ENCODE measurements at regions not wholly inside any gene's neighbourhood (a gene's known extent, or its start where the extent isn't known, plus 50 kb on each side); places are given as distances from the start of the nearest gene placed in this dataset.

DNA sequence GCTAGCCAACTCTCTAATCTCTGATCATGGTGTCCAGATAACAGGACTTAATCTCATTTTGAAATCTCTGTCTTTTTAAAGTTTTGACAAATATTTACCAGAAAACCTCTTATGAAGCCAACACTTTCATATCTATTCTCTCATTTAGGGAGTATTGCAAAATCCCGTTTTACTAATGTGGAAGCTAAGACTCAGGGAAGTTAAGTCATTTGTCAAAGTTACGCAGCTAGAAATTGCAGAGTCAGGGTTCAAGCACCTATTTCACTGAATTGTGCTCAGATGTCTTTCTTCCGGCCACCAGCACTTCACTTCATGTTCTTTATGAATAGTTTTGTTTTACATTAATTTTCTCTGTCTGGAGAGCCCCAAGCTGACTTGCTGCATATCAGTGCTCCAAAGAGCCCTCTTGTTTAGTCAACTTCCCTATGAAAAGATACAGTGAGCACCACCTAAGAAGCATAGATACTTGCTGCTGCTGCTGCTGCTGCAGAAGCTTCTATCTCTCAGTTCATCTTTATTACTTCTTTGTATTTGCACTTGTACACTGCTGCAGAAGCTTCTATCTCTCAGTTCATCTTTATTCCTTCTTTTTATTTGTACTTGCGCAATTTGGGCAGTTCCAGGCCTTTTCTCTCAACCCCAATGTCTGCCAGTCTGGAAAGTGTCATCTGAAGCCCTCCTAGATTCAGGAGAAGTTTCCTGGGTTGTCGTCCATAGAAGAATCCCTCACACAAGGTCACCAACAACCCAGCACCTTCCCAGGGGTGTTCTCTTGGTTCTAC lies 329.7 kb downstream of the MAFB start:
- no peak for DNase-seq

DNA sequence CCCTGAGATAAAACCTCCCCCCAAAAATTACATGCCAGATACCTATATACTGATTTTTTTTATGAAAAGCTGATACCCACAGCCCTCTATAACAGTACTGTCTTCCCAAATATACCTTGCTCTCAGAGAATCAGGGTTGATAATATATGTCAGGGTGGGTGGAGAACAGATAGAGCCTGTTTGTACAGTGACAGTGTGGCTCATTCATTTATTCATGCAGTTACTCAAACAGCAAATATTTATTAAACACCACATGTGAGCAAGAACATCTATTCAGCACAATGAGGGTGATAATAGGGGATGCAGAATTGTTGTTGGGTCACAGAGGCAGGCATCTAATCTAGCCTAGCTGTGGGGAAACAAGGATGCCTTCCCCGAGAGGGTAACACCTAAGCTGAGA lies 334.2 kb downstream of the MAFB start:
- DNase-seq: no peak

DNA sequence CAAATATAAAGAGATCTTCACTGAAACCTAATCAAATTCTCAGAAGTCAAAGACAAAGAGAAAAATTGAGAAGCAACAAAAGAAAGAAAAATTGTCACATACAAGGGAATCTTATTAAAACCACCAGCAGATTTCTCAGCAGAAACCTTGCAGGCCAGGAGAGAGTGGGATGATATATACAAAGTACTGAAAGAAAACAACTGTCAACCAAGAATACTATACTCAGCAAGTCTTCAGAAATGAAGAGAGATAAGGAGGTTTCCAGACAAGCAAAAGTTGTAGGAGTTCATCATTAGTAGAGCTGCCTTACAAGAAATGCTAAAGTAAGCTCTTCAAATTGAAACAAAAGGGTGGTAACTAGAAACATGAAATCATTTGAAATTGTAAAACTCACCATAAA lies 345.6 kb downstream of the MAFB start:
- DNase-seq: no peak

DNA sequence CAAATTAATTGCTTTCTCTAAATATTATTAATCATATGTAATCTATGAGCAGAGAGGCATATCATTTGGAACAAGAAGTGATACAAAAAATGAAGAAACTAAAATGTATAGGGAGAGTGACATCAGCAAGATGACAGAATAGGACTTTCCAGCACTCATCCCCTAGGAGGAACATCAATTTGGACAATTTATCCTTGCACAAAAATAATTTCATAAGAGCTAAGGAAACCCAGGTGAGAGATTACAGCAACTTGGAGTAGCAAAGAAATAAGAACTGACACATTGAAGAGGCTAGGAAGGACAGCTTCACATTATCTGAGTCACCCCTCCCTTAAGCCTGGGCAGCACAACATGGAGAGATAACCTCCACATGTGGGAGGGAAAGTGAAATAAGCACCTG lies 347.5 kb downstream of the MAFB start:
- DNase-seq: no peak

DNA sequence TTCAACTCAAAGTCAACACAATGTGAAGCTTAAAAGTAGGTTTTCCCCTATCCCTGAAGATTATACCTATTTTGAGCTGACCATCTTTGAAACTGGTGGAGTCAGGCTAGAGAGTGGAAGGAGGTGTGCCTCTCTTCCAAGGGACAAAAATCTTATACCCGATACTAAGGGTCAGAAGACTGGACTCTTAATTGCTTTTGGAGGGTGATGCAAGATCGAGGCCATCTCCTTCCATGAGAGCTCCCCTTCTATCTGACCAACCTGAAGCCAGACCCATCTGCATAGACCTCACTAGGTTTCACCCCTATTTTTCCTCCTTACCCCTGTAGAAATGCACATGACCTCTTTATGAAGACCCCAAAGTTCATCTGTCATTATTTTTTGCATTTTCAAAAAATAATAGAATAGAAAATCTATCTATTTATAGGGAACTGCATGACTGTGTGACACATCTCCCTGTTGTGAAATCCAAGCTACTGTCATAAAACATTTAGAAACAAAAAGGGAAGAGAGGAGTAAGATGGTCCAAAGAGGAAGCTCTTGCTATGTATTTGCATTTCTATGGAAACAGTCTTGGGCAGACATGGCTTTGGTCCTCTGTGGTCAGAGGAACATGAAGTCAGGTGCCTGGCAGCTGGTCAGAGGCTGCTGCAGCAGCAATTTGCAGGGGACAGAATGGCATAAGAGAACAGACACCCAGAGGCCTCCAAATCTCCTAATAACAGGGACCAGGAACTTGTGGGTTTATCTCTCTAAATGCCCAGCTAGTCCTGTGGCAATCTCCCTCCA lies 349.2 kb downstream of the MAFB start:
- no peak for DNase-seq

DNA sequence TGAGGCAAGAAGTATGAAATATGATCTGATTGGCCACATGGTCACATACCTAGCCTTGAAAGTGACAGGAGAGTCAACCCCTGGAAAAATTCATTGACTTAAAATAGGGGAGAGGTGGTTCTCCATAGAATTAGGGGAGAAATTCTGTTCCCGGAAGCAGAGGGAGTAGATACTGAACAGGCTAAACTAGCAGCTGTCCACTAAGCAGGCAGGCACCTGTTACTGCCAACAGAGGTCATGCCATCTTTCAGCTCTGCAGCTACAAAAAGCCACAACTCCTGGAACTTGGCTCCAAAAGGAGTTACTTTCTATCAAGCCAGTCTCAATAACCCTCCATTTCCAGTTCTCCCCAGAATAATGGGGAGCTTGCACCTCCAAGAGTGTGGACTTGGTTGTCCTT lies 352.5 kb downstream of the MAFB start:
- DNase-seq: no peak

DNA sequence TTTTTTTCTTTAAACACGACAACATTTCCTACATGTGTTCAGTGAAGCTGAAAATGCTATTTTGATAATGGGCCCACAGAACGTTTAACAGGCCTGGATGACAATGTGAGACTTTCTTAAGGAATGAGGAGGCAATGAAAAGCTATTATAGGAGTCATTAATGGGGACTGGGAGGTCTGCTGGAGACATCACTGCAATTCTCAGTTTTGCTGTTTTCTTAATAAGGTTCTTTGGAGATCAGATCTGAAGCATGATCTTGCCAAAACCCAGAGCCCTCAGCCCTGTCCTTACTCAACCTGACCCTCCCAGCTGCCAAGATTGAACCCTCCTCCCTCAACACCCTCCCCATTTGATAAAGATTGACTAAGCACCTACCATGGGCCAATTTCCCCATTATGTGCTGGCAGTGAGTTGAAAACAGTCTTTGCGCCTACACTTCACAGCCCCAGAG lies 353.1 kb downstream of the MAFB start:
- no peak for DNase-seq

DNA sequence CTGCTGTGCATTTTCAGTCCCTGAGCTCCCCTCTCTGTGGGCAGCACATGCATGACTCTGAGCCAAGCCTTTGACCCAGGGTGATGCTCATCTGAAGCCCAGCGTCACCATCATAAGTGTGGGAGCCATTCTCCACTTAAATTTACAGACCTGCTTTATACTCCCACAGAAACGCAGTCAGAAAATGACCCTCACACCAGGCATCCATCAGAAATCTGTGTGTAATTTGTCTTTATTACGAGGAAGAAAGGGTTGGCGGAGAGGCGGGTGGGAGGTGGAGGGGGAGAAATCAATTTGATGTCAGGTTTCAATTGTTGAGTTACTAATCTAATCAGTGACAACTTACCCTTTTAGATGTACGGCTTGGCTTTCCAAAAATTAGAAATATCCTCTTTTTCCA lies 353.6 kb downstream of the MAFB start:
- no peak for DNase-seq

DNA sequence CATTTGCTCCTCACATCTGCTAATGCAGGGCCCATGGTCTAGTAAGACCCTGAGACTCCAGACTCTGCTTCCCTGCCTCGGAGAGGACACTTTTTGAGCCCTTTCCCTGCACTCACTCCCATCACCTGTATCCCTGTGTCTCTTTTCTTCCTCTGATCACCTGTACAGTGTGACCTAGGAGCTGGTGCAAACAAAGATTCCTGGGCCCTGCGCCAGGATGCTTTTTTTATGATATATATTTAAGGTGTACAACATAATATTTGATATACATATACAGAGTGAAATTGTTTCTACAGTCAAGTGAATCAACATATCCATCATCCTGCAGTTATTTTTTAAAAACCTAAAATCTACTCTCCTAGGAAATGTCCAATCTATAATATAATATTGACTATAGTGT lies 355.4 kb downstream of the MAFB start:
- DNase-seq: no peak

DNA sequence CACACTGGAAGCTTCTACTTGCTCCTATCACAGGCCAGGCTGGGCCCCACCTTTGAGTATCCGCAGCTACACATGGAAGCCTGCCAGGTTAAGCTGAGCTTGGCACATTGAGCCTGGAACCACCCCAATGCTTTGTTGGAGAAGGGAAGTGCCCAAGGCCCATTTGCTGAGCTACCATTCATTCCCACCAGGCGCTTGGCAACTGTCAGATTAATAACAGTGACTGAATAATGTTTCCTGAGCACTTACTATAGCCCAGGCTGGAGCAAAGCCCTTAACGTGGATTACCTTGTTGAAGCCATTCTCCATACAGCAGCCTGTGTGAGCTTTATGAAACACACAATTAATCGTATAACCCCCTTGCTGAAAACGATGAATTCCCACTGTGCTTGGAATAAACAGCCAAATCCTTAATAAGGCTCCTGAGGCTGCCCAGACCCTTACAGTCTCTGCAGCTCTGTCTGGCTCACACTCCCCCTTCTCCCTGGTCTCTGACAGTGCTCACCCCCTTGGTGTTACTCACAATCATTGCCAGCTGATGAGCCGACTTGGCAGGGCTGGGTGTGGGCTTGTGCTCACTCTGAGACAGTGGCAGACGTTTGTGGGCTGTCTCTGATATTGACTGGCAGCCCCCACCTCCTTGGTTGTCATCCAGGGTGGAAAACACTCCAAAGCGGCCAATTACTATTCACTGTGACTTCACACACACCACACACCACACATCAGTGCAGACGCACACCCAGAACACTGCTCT lies 357.1 kb downstream of the MAFB start:
- no peak for DNase-seq

DNA sequence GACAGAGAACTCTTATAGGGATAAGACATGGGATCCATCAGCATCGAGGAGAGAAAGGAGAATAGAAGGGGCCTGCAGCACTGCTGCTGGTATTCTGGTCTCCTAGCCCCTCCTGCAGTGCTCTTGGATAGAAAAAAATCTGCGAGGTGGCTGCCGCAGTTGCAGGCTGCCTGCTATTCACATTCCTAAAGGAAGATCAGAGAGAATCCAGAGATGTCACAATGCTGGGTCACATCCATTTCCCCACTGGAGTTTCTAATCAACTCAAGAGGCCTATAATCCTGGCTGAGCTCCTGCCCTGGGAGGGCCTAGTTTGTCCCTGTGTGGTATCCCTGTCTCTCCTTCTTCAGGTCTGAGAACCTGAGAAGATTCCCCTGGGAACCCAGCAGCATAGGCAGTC lies 357.8 kb downstream of the MAFB start:
- DNase-seq: no peak

DNA sequence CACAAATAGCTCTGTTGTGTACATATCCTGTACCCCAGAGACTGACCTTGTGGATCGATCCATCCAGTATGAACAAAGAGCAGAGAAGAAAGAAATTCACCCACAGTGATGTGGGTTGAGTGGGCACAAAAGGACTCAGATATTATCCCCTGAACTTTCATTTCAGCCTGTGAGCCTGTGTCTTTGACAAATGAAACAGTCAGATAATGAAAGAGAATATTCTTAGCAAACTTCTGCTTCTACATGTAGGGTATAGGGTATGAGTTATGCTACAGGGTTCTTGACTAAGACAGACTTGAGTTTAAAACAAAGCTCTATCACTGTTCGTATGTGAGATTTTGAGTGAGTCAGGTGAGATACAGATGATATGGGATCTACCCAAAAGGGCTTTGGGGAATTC lies 359.7 kb downstream of the MAFB start:
- no peak for DNase-seq

DNA sequence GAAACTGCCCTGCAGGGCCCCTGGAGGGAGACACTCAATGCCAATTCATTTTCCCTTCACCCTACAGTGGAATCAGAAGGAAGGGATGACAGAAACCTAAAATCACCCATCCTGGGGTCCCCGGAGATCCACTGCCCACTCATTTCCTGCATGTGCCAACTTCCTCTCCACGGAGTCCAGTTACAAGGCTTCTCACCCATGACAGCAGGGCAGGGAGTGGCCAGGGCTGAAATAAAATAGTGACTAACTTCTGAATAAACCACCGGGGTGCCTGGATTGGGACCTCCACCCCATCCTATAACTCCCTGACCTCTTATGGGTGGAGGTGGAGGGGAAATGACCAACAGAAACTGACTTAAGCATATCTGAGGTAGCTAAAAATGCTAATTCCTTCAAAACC lies 362.3 kb downstream of the MAFB start:
- no peak for DNase-seq

DNA sequence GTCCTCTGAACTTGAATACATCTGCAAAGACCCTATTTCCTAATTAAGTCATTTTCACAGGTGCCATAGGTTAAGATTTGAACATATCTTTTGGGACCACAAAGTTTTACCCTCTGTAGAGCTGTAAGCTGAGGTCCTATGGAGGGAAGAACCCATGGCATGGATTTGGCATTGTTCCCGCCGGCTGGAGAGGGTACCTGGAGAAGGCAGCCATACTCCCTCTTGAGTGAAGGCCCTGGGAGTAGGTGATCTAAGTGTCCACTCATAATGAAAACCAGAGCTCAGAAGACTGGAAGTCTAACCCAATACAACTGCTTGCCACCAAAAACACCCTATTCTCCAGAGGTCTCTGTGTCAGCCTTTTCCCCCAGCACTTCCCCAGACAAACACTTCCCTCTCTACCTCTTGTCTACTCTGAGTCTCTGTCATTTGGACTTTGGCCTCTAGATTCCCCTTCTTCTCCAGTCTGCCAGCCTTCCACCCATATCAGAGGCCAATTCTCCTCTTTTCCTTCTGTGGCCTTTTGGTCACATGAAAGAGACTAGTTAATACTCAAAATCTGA lies 363.9 kb downstream of the MAFB start:
- no peak for DNase-seq

DNA sequence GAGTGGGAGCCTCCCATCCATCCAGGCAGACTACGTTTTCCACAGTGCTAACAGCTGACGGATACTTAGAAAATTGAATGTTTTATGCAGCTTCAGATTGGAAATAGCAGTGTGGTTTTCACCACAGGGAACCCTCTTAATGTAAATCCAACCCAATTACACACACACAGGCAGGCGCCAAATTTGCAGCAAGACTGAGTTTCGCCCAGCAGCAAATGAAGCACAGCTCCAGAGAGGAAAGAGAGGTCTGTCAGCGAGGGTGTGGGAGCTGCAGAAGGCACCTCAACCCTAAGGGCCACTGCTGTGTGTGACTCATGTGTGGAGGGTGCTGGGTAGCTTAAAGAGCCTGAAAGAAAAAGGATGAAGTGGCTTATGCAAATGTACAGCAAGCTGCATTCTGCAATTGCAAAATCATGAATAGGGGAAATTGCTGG lies 365.7 kb downstream of the MAFB start:
- DNase-seq: no peak

DNA sequence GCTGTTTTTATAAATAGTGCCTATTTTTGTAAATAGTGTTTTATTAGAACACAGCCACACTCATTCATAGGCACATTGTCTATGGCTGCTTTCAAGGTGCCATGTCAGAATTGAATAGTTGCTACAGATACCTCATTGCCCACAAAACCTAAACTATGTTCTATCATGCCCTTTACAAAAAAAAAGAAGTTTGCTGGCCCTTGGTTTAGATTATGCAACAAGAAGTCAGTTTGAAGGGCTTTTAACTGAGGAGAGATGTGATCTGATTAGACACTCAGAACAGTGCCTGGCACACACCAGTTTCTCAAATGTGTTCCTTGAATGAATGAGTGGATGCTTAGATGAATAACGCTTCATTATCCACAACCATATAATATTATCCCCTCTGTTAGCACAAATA lies 366.1 kb downstream of the MAFB start:
- DNase-seq: no peak

DNA sequence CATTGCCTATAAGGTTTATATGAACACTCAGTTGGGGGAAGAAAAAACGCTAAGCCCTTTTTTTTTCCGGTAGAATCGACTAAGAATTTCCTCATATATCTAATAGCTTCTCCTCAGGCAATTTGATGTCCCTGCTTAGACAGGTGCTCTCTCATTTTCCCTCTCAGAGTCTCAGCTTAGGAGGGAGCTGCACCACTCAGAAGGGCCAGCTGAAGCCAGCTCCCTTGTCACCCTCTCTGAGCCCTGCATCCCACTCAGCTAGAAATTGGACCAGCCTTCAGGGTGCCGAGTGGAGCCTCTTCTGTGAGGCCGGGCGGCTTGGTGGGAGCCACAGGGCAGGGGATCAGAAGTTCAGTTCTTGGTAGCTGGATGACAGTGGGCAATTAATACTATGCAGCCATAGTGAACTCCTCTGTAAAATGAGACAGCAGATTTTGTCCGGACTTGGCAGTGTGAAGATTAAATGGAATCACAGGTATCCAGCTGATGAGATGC lies 368.5 kb downstream of the MAFB start:
- DNase-seq: no peak

DNA sequence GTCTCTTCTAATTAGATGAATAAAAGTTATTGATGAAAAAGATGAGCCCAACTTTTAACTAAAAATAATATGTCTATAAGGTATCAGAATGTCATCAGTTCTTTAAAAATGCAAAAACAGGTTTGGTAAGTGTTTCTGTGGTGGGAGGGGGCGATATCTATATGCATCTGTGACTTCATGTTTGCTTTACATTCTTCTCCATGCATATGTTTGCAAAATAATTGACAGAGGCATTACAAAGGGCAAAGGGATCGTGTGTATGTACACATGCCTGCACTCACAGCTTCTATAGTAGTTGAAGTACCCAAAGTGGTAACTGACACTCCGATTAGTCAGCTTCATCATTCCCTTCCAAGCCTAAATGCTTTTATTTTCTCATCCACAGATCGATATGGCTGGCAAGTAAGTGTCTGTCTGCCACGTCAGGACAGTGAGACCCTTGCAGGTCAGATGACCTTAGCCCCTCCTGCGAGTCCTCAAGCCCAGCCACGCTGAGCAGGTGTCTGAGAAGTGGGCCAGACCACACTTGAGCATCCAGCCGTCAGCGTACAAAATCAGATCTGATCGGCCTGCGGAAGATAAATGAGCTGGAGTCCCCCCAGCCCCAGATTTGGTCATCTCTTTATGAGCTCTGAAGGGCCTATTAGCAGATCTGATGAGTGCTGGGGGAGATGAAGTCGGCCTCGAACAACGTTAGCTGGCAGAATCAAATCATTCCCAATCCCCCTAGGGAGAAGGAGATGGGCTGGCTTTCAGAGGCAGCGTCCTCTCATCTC lies 369.1 kb downstream of the MAFB start:
- DNase-seq: no peak

DNA sequence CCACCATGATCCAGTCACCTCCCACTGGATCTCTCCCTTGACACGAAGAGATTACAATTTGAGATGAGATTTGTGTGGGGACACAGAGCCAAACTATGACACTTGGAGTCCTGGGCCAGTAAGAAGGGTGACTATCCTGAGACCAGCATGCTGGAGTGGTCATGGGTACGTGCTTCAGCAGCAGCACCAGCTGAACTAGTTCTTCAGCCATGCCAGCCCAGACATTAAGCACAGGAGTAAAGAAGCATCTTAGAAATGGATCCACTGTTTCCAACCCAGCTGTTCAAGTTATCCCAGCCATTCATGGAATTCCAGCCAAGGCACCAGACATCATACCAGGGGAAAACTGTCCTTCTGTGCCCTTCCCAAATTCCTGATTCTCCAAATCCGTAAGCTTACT lies 370.0 kb downstream of the MAFB start:
- no peak for DNase-seq

DNA sequence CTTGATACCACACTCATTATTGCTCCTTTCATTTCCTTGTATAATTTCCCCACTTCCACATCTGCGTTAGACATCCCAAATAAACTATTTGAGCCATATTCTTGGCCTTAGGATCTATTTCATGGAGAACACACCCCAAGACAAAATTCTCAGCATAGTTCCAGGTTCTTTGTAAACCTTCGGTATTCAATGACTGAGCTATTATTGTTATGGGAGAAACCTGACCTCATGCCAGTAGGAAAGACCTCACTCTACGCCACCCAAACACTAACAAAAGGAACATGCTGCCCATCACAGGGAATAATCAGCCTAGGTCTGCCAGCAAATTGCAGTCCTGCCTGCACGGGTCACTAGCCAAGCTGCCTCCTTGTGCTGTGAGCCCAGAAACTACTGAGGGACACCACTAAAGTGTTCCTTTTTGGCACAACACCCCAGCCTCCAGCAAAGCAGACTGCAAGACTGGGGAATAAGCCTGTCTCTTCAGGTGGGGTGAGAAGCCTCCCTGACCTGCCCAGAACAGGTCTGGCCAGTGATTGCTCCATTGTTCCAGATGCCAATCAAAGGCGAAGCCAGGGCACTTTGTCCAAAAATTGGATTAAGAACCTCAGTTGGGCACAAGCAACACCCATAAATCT lies 371.8 kb downstream of the MAFB start:
- DNase-seq: no peak

DNA sequence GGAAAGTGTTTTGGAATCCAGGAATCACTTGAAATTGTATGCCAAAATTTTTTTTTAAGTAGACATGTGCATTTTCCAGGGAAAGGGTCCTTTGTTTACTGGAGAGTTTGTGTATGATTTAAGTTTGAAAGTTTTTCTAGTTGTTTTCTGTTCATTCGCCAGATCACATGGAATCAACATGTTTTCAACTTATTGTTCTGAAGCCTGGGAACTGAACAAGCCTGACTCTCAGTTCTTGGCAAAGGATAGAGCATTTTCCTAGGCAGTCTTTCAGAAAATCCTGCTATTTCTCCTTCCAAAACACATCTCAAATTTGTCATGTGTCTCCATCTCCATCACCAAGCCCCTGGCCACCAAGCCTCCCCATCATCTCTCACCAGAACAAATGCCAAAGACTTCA lies 374.8 kb downstream of the MAFB start:
- DNase-seq: no peak

DNA sequence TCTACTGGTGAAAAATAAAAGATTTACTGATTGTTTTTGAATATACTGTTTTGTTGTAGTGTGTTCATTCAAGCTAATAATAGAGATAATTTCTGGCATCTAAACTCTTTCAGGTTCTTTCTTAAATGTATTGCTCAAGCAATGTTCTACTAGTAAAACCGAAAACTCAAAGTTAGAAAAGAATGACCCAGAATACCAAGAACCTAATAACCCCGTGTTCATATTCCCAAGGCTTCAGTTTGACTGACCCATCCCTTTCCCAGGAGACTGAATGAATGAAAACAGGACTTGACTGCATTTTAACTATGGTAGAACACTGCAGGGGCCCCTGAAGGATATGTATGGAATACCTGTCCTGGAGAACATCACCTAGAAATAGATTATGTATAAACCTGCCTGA lies 375.3 kb downstream of the MAFB start:
- DNase-seq: no peak
